Endothelial cell (in vitro differentiated cells): ENCODE measurements at regions not wholly inside any gene's neighbourhood (a gene's known extent, or its start where the extent isn't known, plus 50 kb on each side); places are given as distances from the start of the nearest gene placed in this dataset.
A peak's percentile ranks its signal among the peaks of the same experiment; 100 is the strongest.

Source experiments
- DNase-seq: peaks from one replicate; pipeline ENCODE4 v3.0.0; 2021; ENCODE audit warnings: low spot score
- H3K27ac Mint-ChIP-seq: one replicate; pipeline ENCODE4 v1.8.0; 2021; ENCODE audit warnings: mixed read lengths, inconsistent platforms; ENCODE audit not compliant: unreplicated experiment
- H3K27me3 Mint-ChIP-seq: one replicate; pipeline ENCODE4 v1.8.0; 2021; ENCODE audit warnings: mild to moderate bottlenecking, moderate library complexity, mixed read lengths, inconsistent platforms; ENCODE audit not compliant: unreplicated experiment
- H3K36me3 Mint-ChIP-seq: one replicate; pipeline ENCODE4 v1.8.0; 2021; ENCODE audit warnings: mild to moderate bottlenecking, low read depth, mixed read lengths, inconsistent platforms; ENCODE audit not compliant: unreplicated experiment
- H3K4me1 Mint-ChIP-seq: one replicate; pipeline ENCODE4 v1.8.0; 2021; ENCODE audit warnings: mild to moderate bottlenecking, mixed read lengths, inconsistent platforms; ENCODE audit not compliant: unreplicated experiment
- H3K4me3 Mint-ChIP-seq: one replicate; pipeline ENCODE4 v1.8.0; 2021; ENCODE audit warnings: mild to moderate bottlenecking, mixed read lengths, inconsistent platforms; ENCODE audit not compliant: unreplicated experiment
- H3K9me3 Mint-ChIP-seq: one replicate; pipeline ENCODE4 v1.8.0; 2021; ENCODE audit warnings: mixed read lengths, inconsistent platforms; ENCODE audit not compliant: unreplicated experiment
- CTCF ChIP-seq: fragments of 200-600 bp; sonication (generic); IDR thresholded peaks from one replicate; pipeline ENCODE4 v1.5.0; 2021; ENCODE audit warnings: antibody characterized with exemption; ENCODE audit not compliant: unreplicated experiment

DNA sequence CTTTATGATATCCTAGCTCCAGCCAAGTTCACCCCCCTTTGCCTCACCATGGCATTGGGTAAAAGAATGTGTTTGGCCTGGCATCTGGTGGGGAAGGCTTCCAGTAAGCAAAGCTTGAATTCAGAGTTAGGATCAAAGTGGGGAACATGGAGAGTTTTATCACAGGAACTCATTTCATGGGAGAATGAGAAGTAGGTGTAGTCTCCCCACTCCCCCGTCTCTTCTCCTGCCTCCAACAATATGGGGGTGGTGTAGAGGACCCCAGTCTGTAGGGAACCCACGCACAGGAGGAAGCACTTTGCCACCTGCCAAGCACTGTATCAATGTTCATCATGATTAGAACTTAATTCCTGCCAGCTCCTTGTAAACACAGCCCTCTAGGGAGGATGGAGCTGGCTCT lies 200.5 kb downstream of the UACA start:
- Mint-ChIP-seq H3K4me3 (no peak overlapping the region), H3K9me3 (no peaks in the 10 kb centered on the region), H3K27ac (no peak overlapping the region), H3K27me3 (no peaks in the 10 kb centered on the region), H3K4me1 (peaks cover 7% of the 10 kb centered on the region), H3K36me3 (no peaks in the 10 kb centered on the region)
- DNase-seq: no peak
- no peak for TF ChIP-seq CTCF

- peaks cover 7% of the 10 kb centered on the region for H3K4me1 Mint-ChIP-seq
Observed at GRCh38 chr15:70561885-70562284, 201.5 kb downstream of the UACA start.

GRCh38 chr15:70560617-70561328 lies 202.6 kb downstream of the UACA start:
- Mint-ChIP-seq H3K4me1 (no peaks in the 10 kb centered on the region), H3K27me3 (no peaks in the 10 kb centered on the region), H3K27ac (no peak overlapping the region), H3K36me3 (no peaks in the 10 kb centered on the region), H3K9me3 (no peaks in the 10 kb centered on the region), H3K4me3 (no peak overlapping the region)
- TF ChIP-seq CTCF: no peak
- DNase-seq: no peak

More at GRCh38 chr15:70561885-70562284, 201.5 kb downstream of the UACA start:
- H3K9me3 Mint-ChIP-seq: no peaks in the 10 kb centered on the region
- no peaks in the 10 kb centered on the region for H3K27me3 Mint-ChIP-seq
- TF ChIP-seq CTCF: no peak
- no peak for DNase-seq
- H3K27ac Mint-ChIP-seq: no peak overlapping the region
- no peaks in the 10 kb centered on the region for H3K36me3 Mint-ChIP-seq
- H3K4me3 Mint-ChIP-seq: no peak overlapping the region

GRCh38 chr15:70559265-70560239 lies 203.8 kb downstream of the UACA start:
- Mint-ChIP-seq H3K36me3 (no peaks in the 10 kb centered on the region), H3K4me3 (no peak overlapping the region), H3K4me1 (no peaks in the 10 kb centered on the region), H3K9me3 (no peaks in the 10 kb centered on the region), H3K27me3 (no peaks in the 10 kb centered on the region), H3K27ac (no peak overlapping the region)
- peak; percentile 44 for DNase-seq
- no peak for TF ChIP-seq CTCF
